WTC11 (cell line): ENCODE measurements at regions not wholly inside any gene's neighbourhood (a gene's known extent, or its start where the extent isn't known, plus 50 kb on each side); places are given as distances from the start of the nearest gene placed in this dataset.

Experiments used
- ATAC-seq: fragments of 200-7000 bp; cut with Tn5 transposase; 2 replicates; pipeline ENCODE4 v1.10.0; 2021; ENCODE audit warnings: mild to moderate bottlenecking, moderate library complexity
- CTCF ChIA-PET: fragments of 300-600 bp; sonication (Branson Sonifier 250); formaldehyde crosslinking; loops from one replicate; lab custom pipeline; 2021; ENCODE audit warnings: antibody characterized with exemption; lab: Charles Lee
- POLR2A ChIA-PET: fragments of 350-600 bp; sonication (Branson Sonifier 250); formaldehyde crosslinking; loops from one replicate; lab custom pipeline; 2021; ENCODE audit warnings: antibody characterized with exemption; lab: Charles Lee
- DNase-seq: peaks from one replicate; pipeline ENCODE4 v3.0.0; 2021; ENCODE audit warnings: low spot score
- H3K27ac Mint-ChIP-seq: 2 replicates; pipeline ENCODE4 v1.8.0; 2021; ENCODE audit warnings: mixed read lengths
- H3K27me3 Mint-ChIP-seq: 2 replicates; pipeline ENCODE4 v1.8.0; 2021; ENCODE audit warnings: low read depth, mild to moderate bottlenecking, moderate library complexity, mixed read lengths
- H3K36me3 Mint-ChIP-seq: 2 replicates; pipeline ENCODE4 v1.8.0; 2021; ENCODE audit warnings: mixed read lengths
- H3K4me1 Mint-ChIP-seq: 2 replicates; pipeline ENCODE4 v1.8.0; 2022; ENCODE audit warnings: mixed read lengths
- H3K4me3 Mint-ChIP-seq: 2 replicates; pipeline ENCODE4 v1.8.0; 2021; ENCODE audit warnings: mild to moderate bottlenecking, moderate library complexity, mixed read lengths
- H3K9me3 Mint-ChIP-seq: 2 replicates; pipeline ENCODE4 v1.8.0; 2021; ENCODE audit warnings: mixed read lengths
- AFF4 ChIP-seq: sonication (generic); formaldehyde crosslinking; IDR thresholded peaks from 2 replicates; pipeline ENCODE4 v1.8.1; 2023; ENCODE audit warnings: mild to moderate bottlenecking, missing genetic modification reagents, borderline replicate concordance
- ATF3 ChIP-seq: sonication (generic); formaldehyde crosslinking; conservative IDR thresholded peaks from 2 replicates; pipeline ENCODE4 v1.8.1; 2022; ENCODE audit warnings: mild to moderate bottlenecking, missing genetic modification reagents
- CBFB ChIP-seq: sonication (generic); formaldehyde crosslinking; IDR thresholded peaks from 2 replicates; pipeline ENCODE4 v1.8.1; 2022; ENCODE audit warnings: mild to moderate bottlenecking, low read depth, missing genetic modification reagents
- ELF4 ChIP-seq: sonication (generic); formaldehyde crosslinking; IDR thresholded peaks from 2 replicates; pipeline ENCODE4 v1.8.1; 2022; ENCODE audit warnings: low read depth, mild to moderate bottlenecking, moderate library complexity, missing genetic modification reagents
- FOXK1 ChIP-seq: sonication (generic); formaldehyde crosslinking; IDR thresholded peaks from 2 replicates; pipeline ENCODE4 v1.8.0; 2022; ENCODE audit warnings: mild to moderate bottlenecking, moderate library complexity, missing genetic modification reagents
- JAZF1 ChIP-seq: fragments of 250-450 bp; sonication (Bioruptor Pico); IDR thresholded peaks from 2 replicates; pipeline ENCODE4 v1.9.0; 2021; ENCODE audit warnings: moderate library complexity, mild to moderate bottlenecking, inconsistent platforms
- JUN ChIP-seq: sonication (generic); formaldehyde crosslinking; IDR thresholded peaks from 2 replicates; pipeline ENCODE4 v1.8.0; 2023; ENCODE audit warnings: mild to moderate bottlenecking, missing genetic modification reagents
- NR1H2 ChIP-seq: sonication (generic); formaldehyde crosslinking; IDR thresholded peaks from 2 replicates; pipeline ENCODE4 v1.9.0; 2021; ENCODE audit warnings: mild to moderate bottlenecking, moderate library complexity, missing genetic modification reagents
- SMAD3 ChIP-seq: sonication (generic); formaldehyde crosslinking; IDR thresholded peaks from 2 replicates; pipeline ENCODE4 v1.8.0; 2022; ENCODE audit warnings: missing genetic modification reagents, mild to moderate bottlenecking, borderline replicate concordance
- SMAD4 ChIP-seq: sonication (generic); formaldehyde crosslinking; IDR thresholded peaks from 2 replicates; pipeline ENCODE4 v1.8.0; 2022; ENCODE audit warnings: mild to moderate bottlenecking, missing genetic modification reagents
- SOX15 ChIP-seq: fragments of 250-450 bp; sonication (Bioruptor Pico); IDR thresholded peaks from 2 replicates; pipeline ENCODE4 v1.9.0; 2021; ENCODE audit warnings: mild to moderate bottlenecking
- TEAD4 ChIP-seq: sonication (generic); formaldehyde crosslinking; IDR thresholded peaks from 2 replicates; pipeline ENCODE4 v1.8.0; 2022; ENCODE audit warnings: mild to moderate bottlenecking, missing genetic modification reagents
- ZMAT4 ChIP-seq: fragments of 250-450 bp; sonication (Bioruptor Pico); IDR thresholded peaks from 2 replicates; pipeline ENCODE4 v1.9.0; 2021; ENCODE audit warnings: mild to moderate bottlenecking
- ZNF219 ChIP-seq: sonication (generic); formaldehyde crosslinking; IDR thresholded peaks from 2 replicates; pipeline ENCODE4 v1.8.0; 2023; ENCODE audit warnings: missing genetic modification reagents, mild to moderate bottlenecking, borderline replicate concordance
- ZNF281 ChIP-seq: sonication (generic); formaldehyde crosslinking; IDR thresholded peaks from 2 replicates; pipeline ENCODE4 v1.8.0; 2023; ENCODE audit warnings: mild to moderate bottlenecking, missing genetic modification reagents
- ZNF532 ChIP-seq: fragments of 250-450 bp; sonication (Bioruptor Pico); IDR thresholded peaks from 2 replicates; pipeline ENCODE4 v1.9.0; 2021; ENCODE audit warnings: mild to moderate bottlenecking, borderline replicate concordance

- TF ChIP-seq ZNF281 (CRISPR knock-in tag) (no peak), ZMAT4 (no peak)
- TF ChIP-seq, all 79 proteins: peak for 0
Observed at GRCh38 chr1:98351561-98351960, 310.0 kb upstream of the SNX7 start (continued).

- H3K27me3 Mint-ChIP-seq: no peaks in the 10 kb centered on the region; the same call in 1 of the 2 replicates
- H3K4me3 Mint-ChIP-seq: no peak overlapping the region
- TF ChIP-seq JAZF1 (no peak), SMAD3 (no peak), SMAD4 (CRISPR knock-in tag) (no peak), JUN (CRISPR knock-in tag) (no peak), ZNF219 (no peak), ZNF532 (CRISPR knock-in tag) (no peak), ELF4 (CRISPR knock-in tag) (no peak), SOX15 (CRISPR knock-in tag) (no peak), NR1H2 (CRISPR knock-in tag) (no peak), CBFB (CRISPR knock-in tag) (no peak)
- no peaks in the 10 kb centered on the region for H3K36me3 Mint-ChIP-seq
- ChIA-PET POLR2A (no interaction called here), CTCF (no interaction called here)
- peaks cover 8% of the 10 kb centered on the region for H3K4me1 Mint-ChIP-seq
- H3K27ac Mint-ChIP-seq: no peak overlapping the region
- H3K9me3 Mint-ChIP-seq: no peaks in the 10 kb centered on the region
- DNase-seq: no peak
- ATAC-seq: no peak
Observed at GRCh38 chr1:98345417-98345816, 316.1 kb upstream of the SNX7 start.

GRCh38 chr1:98344731-98345130 is 316.8 kb upstream of the SNX7 start:
- POLR2A ChIA-PET: interaction anchor here (0.5 kb wide), 1 partner anchor 65 kb away, joined by 8 read pairs; no protein-coding TSS in a partner anchor

More at GRCh38 chr1:98344731-98345130, 316.8 kb upstream of the SNX7 start:
- H3K36me3 Mint-ChIP-seq: no peaks in the 10 kb centered on the region
- H3K4me1 Mint-ChIP-seq: peaks cover 8% of the 10 kb centered on the region
- ATAC-seq (no peak), DNase-seq (no peak)
- no peak for TF ChIP-seq AFF4
- no peak for TF ChIP-seq FOXK1
- TF ChIP-seq ATF3 (CRISPR knock-in tag): no peak
- TF ChIP-seq TEAD4 (CRISPR knock-in tag): no peak
- CTCF ChIA-PET: no interaction called here
- no peaks in the 10 kb centered on the region for H3K9me3 Mint-ChIP-seq
- H3K27me3 Mint-ChIP-seq: no peaks in the 10 kb centered on the region; the same call in 1 of the 2 replicates
- no peak overlapping the region for H3K4me3 Mint-ChIP-seq
- H3K27ac Mint-ChIP-seq: no peak overlapping the region
